LoVo (cell line): ENCODE measurements at regions not wholly inside any gene's neighbourhood (a gene's known extent, or its start where the extent isn't known, plus 50 kb on each side); places are given as distances from the start of the nearest gene placed in this dataset.
"Not testable (repeated sequence)": the region's sequence is repeated elsewhere in the genome, so short reads cannot be mapped to it uniquely, and the experiment has no call there.

Experiments used
- DNase-seq: peaks from one replicate; pipeline ENCODE4 v3.0.0-alpha.2; 2016; ENCODE audit warnings: low spot score

DNA sequence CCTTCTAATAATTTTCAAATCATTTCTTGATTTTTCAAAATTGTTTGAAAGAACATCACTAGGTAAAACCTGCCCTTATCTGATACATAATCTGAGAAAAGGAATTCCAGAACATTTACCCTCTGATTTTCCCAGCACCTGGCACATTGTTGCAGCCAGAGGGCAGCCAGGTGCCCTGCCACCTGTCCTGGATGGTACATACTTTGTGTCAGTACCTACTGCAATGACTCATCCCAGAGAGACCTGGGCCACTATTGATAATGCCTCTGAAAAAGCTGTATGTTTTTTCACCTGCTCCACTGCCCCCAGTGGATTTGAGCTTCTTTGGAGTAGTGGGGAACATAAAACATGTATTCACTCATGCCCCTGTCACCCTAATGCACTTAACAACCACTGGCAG is 648.9 kb upstream of the GBE1 start:
- DNase-seq = no peak

DNA sequence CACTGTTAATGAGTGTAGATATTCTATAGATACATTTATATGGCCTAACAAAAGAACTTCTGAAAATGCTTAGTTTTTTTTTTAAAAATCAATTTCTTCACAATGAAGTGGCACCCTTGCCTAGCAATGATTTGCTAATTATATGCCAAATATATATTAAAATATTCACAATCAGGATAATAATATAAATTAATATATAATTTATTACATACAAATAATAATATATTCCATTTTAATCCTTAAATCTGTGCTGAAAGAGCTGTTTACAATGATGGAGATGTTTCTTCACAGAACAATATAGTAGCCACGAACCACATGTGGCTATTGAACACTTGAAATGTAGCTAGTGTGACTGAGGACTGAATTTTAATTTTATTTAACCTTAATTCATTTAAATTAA is 648.4 kb upstream of the GBE1 start:
- no peak for DNase-seq

GRCh38 chr3:82392203-82392775 is 630.8 kb upstream of the GBE1 start:
- DNase-seq = no peak

GRCh38 chr3:82390868-82391267 is 629.4 kb upstream of the GBE1 start:
- DNase-seq = no peak

GRCh38 chr3:82386647-82387046 is 625.2 kb upstream of the GBE1 start:
- DNase-seq = no peak

- no peak for DNase-seq
These were observed 622.7 kb upstream of the GBE1 start for GRCh38 chr3:82384181-82384580.

DNA sequence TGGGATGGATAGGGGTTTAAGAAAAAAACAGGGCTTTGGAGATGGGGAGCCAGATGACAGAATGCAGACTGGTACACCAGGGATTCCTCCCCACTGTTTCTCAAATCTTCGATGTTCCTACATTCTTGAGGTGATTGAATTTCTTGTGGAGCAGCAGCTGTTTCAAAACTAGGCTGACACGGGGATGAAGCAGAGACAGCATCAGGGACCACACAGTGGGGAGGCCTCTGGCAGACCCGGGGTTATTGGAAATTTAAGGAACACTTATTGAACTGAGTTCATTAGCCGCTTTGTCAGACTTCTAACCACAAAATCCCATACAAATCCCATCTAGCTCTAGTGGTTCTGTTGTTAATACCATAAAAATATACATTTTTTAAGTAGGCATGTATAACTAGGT is 621.4 kb upstream of the GBE1 start:
- no peak for DNase-seq

DNA sequence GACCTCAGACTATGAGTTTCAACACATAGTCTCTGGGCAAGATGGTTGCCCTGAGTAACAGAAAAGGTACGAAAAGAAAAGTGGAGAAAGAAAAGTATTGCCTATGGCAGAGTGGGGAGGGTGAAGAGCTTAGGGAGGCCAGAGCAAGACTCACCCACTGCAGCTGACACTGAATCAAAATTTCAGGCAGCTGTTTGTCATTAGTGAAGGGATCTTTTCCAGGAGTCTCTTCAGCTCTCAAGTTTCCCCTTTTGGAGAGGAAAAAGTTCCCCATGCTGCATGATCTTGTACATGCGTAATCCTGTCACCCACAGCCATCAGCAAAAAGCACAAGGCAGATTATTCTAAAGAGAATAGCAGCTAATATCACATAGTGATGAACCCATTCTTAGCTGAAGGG is 616.9 kb upstream of the GBE1 start:
- DNase-seq = no peak

DNA sequence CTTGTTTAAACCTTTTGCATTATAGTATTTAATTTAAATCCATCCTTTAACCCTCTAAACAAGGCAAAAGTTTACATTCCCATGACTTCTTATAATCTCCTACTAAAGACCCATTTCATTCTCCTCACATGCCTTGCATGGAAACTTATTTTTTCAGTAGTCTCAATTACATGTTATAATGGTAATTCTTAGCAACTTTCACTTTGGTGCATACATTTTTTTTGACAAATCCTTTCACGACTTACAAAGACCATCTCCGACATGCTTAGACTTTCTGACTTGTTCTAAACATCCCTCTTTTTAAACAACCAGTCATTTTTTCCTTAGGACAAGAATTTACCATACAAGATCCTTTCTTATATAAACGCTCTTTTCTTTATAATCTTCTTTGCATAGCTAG is 615.4 kb upstream of the GBE1 start:
- DNase-seq = no peak

DNA sequence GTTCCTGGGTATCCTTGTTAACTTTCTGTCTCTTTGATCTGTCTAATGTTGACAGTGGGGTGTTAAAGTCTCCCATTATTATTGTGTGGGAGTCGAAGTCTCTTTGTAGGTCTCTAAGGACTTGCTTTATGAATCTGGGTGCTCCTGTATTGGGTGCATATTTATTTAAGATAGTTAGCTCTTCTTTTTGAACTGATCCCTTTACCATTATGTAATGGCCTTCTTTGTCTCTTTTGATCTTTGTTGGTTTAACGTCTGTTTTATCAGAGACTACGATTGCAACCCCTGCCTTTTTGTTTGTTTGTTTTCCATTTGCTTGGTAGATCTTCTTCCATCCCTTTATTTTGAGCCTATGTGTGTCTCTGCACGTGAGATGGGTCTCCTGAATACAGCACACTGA is 612.4 kb upstream of the GBE1 start:
- not testable (repeated sequence) for DNase-seq

DNA sequence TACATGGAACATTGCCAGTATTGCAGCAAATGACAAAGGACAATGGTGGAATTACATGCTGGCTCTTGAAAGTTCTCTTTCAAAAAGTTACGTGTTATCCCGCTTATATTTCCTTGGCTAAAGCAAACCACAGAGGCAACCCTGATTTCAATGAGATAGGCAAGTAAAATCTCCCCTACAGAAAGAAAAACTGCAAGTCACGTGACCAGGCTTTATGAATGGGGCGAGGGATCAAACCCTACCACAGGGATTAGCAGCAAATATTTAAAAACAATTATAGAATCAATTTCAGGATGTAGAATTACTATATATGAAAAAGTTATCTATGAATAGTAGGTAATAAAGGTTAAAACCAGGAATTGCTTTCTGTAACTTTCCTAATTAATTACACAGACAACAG is 603.4 kb upstream of the GBE1 start:
- no peak for DNase-seq

DNA sequence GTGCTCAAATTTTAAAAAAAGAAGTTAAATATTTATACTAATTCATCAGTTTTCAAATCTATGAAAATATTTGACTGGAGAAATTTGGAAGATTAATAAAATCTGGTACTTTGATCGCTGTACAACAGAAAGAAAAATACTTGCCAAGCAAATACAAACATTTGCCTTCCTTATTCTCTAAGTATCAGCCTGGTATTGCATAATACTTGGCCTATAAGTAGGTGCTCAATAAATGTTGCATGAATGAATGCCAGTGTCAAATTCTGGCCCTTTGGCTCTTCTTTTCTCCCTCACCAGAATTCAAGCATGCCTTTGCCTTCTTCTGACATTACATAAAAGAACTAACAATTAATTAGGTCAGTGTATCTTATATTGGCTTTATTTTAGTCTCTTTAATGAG is 601.7 kb upstream of the GBE1 start:
- DNase-seq = no peak

- no peak for DNase-seq
These were observed 593.8 kb upstream of the GBE1 start for GRCh38 chr3:82355228-82355627.

DNA sequence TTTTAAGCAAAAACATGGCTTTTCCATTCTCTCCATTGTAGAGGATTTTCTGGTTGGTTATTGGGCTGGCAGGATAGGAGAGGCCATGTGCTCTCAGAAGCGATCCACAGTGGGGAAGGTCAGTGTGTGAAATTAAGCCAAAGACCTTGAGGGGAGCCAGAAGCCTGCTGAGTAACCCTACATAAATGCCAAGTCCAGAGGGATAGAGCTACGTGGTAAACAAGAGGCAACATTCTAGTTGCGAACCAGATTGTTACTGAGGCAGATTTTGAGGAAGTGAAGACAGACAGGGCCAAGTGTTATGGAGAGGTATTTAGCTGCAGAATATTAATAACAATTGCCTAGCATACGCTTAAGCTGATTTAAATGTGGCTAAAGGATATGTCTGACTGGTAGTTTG is 592.8 kb upstream of the GBE1 start:
- DNase-seq = no peak

GRCh38 chr3:82353306-82354171 is 592.1 kb upstream of the GBE1 start:
- DNase-seq = no peak

DNA sequence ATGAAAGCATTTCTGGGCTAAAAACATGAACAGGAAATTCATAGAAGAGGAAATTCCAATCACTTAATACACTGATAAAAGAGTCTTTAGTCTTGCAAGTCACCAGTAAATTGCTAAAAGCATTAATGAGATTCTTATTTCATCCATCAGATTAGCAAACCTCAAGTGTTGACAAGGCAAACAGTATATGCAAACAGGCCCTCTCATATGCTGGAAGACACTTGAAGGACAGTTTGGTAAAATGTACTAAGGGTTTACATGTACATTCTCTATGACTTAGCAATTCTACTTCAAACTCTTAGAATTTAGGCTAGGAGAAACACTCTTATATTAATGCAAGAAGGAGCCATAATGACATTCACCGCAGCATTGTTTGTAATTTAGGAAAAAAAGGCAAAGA is 586.1 kb upstream of the GBE1 start:
- DNase-seq = no peak

GRCh38 chr3:82342521-82342920 is 581.1 kb upstream of the GBE1 start:
- DNase-seq = no peak

- DNase-seq = no peak
These were observed 567.9 kb upstream of the GBE1 start for GRCh38 chr3:82329300-82329699.

DNA sequence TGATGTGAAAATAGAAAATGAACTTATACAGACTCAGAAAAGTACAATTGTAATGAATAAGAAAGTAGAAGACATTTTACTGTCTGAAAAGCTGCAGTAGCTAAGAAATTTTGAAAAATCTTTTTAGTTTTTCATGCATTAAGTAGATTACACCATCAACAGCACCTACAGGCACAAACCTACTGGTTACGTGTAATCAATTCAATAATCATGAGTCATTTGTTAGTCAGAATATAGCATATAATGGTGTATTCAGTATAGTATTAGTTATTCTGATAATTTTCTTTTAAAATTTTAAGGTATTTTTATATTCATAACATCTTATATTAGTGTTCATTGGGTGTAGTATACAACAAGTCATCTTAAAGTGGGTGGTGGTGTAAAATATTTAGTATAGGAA is 550.5 kb upstream of the GBE1 start:
- DNase-seq = no peak

DNA sequence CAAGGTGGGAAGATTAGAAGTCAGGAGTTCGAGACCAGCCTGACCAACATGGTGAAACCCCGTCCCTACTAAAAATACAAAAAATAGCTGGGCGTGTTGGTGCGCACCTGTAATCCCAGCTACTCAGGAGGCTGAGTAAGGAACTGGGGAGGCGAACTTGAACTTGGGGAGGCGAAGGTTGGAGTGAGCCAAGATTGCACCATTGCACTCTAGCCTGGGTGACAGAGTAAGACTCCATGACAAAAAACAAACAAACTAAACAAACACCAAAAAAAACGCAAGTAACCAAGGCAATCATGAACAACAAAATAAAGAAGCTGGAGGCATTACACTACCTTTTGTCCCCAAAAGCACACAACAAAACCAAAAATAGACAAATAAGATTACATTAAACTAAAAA is 547.3 kb upstream of the GBE1 start:
- DNase-seq = no peak

GRCh38 chr3:82306189-82306588 is 544.7 kb upstream of the GBE1 start:
- no peak for DNase-seq

GRCh38 chr3:82294609-82295008 is 533.2 kb upstream of the GBE1 start:
- no peak for DNase-seq

DNA sequence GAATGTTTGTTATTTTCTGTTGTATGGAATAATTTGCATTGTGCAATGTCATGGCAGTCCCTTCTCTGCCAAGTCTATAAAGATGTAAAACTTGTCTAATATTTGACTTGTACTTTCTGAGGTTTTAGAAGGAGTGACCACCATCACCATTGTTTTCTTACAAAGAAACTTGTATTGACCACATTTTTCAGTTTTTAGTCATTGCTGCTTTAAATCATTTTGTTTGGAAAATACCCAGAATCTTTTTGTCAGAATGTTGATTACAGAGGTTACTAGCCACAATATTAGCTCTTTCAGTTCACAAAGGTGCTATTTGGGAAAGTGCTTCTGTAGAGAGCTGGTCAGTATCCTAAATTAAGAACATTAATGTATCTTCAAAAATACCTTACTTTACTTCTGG is 532.4 kb upstream of the GBE1 start:
- DNase-seq = no peak

- no peak for DNase-seq
These were observed 532.0 kb upstream of the GBE1 start for GRCh38 chr3:82293435-82293834.
